K562 (cell line): ENCODE measurements at regions not wholly inside any gene's neighbourhood (a gene's known extent, or its start where the extent isn't known, plus 50 kb on each side); places are given as distances from the start of the nearest gene placed in this dataset.

Source experiments
- ATAC-seq: fragments of 200-7000 bp; cut with Tn5 transposase; 3 replicates; pipeline ENCODE4 v1.9.1; 2020; ENCODE audit warnings: moderate library complexity
- BruUV-seq: library from RNA; stranded (reverse); fragments of 400-500 nt; replicated peaks from 2 replicates; lab custom pipeline; 2021; lab: Mats Ljungman, UMichigan
- CTCF ChIA-PET: fragments of 300-600 bp; formaldehyde crosslinking; extraction: SDS; loops from one replicate; lab custom pipeline; 2021; ENCODE audit warnings: low intra/inter-chr PET ratio; lab: Yijun Ruan, JAX
- POLR2A ChIA-PET: fragments of 300-600, 350-650 bp; sonication (Branson Sonifier 250); formaldehyde crosslinking; extraction: SDS; loops from one replicate; lab custom pipeline; 2021; ENCODE audit warnings: antibody characterized with exemption, inconsistent platforms; lab: Yijun Ruan, JAX
- DNase-seq, 4 experiments: peaks; one replicate each; pipeline versions ENCODE4 v3.0.0 to v3.0.0-alpha.2; 2011 to 2018; ENCODE audit warnings: low spot score in 3 of 4, mixed read lengths in 3 of 4; ENCODE audit errors: extremely low read depth in 1 of 4
- FAIRE-seq: peaks from 2 replicates; lab custom pipeline; 2011; peaks lifted over from hg19 to GRCh38; lab: Jason Lieb, UNC
- H2AFZ ChIP-seq: 2 replicates; pipeline ENCODE4 v1.6.0; 2011; ENCODE audit warnings: low read depth, low read length, control low read depth, inconsistent platforms
- H3K27ac ChIP-seq: fragments of 200-600 bp; 3 replicates; pipeline ENCODE4 v1.8.0; 2011; ENCODE audit warnings: low read depth, mild to moderate bottlenecking, control low read depth, inconsistent platforms, low read length, moderate library complexity, mixed read lengths; ENCODE audit errors: extremely low read depth
- H3K27me3 ChIP-seq, 2 experiments: fragments of 300-600 bp in 1 of 2; 2 replicates in 1 of 2; 3 replicates in 1 of 2; pipeline versions ENCODE4 v1.6.0 to v1.8.0; 2011; ENCODE audit warnings: inconsistent platforms in 2 of 2, low read length in 2 of 2, mild to moderate bottlenecking in 1 of 2, mixed read lengths in 1 of 2, moderate library complexity in 1 of 2; ENCODE audit not compliant: control insufficient read depth in 2 of 2, insufficient read depth in 2 of 2
- H3K36me3 ChIP-seq: fragments of 300-600 bp; 3 replicates; pipeline ENCODE4 v1.8.0; 2011; ENCODE audit warnings: mild to moderate bottlenecking, low read length, inconsistent platforms; ENCODE audit not compliant: control insufficient read depth, insufficient read depth
- H3K4me1 ChIP-seq, 2 experiments: fragments of 200-600 bp in 1 of 2; replicated peaks in 1 of 2; 2 replicates in 1 of 2; 3 replicates in 1 of 2; pipeline versions ENCODE4 v1.5.1 to v1.8.0; 2011; ENCODE audit warnings: inconsistent platforms in 2 of 2, low read length in 2 of 2, mild to moderate bottlenecking in 1 of 2, mixed read lengths in 1 of 2, moderate library complexity in 1 of 2; ENCODE audit not compliant: control insufficient read depth in 2 of 2, insufficient read depth in 2 of 2
- H3K4me2 ChIP-seq: 2 replicates; pipeline ENCODE4 v1.6.1; 2011; ENCODE audit warnings: low read length, control low read depth, inconsistent platforms, mixed read lengths; ENCODE audit not compliant: insufficient read depth
- H3K4me3 ChIP-seq: fragments of 200-600 bp; sonication (generic), shearing (Covaris generic); 2 replicates; pipeline ENCODE4 v1.5.1; 2016; ENCODE audit warnings: control low read depth, inconsistent platforms
- H3K79me2 ChIP-seq: fragments of 200-600 bp; 3 replicates; pipeline ENCODE4 v1.8.0; 2011; ENCODE audit warnings: low read length, inconsistent platforms; ENCODE audit not compliant: control insufficient read depth, insufficient read depth
- H3K9ac ChIP-seq, 2 experiments: 2 replicates each; pipeline versions ENCODE4 v1.6.0 to v1.6.1; 2011; ENCODE audit warnings: low read depth in 2 of 2, low read length in 2 of 2, control low read depth in 1 of 2, inconsistent platforms in 1 of 2, mild to moderate bottlenecking in 1 of 2, mixed read lengths in 1 of 2; ENCODE audit not compliant: insufficient read depth in 1 of 2
- H3K9me1 ChIP-seq: one replicate; pipeline ENCODE4 v1.6.0; 2011; ENCODE audit warnings: inconsistent platforms, mild to moderate bottlenecking, low read length, moderate library complexity; ENCODE audit not compliant: control insufficient read depth, insufficient read depth
- H3K9me3 ChIP-seq: replicated peaks from 2 replicates; pipeline ENCODE4 v1.5.1; 2011; ENCODE audit warnings: low read depth, low read length, inconsistent platforms; ENCODE audit not compliant: control insufficient read depth, insufficient read depth
- H4K20me1 ChIP-seq: replicated peaks from 2 replicates; pipeline ENCODE4 v1.6.1; 2011; ENCODE audit warnings: low read length, inconsistent platforms, mixed read lengths; ENCODE audit not compliant: control insufficient read depth, insufficient read depth
- ATF6 ChIP-seq: sonication (generic); formaldehyde crosslinking; IDR thresholded peaks from 2 replicates; pipeline ENCODE4 v1.4.0; 2020; ENCODE audit warnings: mild to moderate bottlenecking, missing genetic modification reagents
- FIP1L1 ChIP-seq: fragments of 200-400 bp; formaldehyde crosslinking; IDR thresholded peaks from 2 replicates; pipeline ENCODE4 v1.6.1; 2018; ENCODE audit warnings: mild to moderate bottlenecking, low read depth, low read length; ENCODE audit not compliant: poor library complexity, severe bottlenecking
- HCFC1 ChIP-seq: IDR thresholded peaks from 2 replicates; pipeline ENCODE4 v1.6.1; 2012; ENCODE audit warnings: low read depth, low read length, improper control_type of control experiment
- HNRNPK ChIP-seq: fragments of 200-400 bp; formaldehyde crosslinking; IDR thresholded peaks from one replicate; pipeline ENCODE4 v1.6.1; 2018; ENCODE audit warnings: mild to moderate bottlenecking, low read depth, low read length; ENCODE audit not compliant: poor library complexity, severe bottlenecking
- LEF1 ChIP-seq: fragments of 450-650 bp; IDR thresholded peaks from 2 replicates; pipeline ENCODE4 v1.6.1; 2016; ENCODE audit warnings: mild to moderate bottlenecking
- MIER1 ChIP-seq: fragments of 450-650 bp; IDR thresholded peaks from 2 replicates; pipeline ENCODE4 v1.6.1; 2016; ENCODE audit warnings: antibody characterized with exemption, mild to moderate bottlenecking, low read depth
- PHTF2 ChIP-seq: fragments of 250-450 bp; sonication (Bioruptor Pico); IDR thresholded peaks from 2 replicates; pipeline ENCODE4 v1.5.0; 2021; ENCODE audit warnings: mild to moderate bottlenecking
- RBM15 ChIP-seq: fragments of 200-400 bp; formaldehyde crosslinking; IDR thresholded peaks from 2 replicates; pipeline ENCODE4 v1.6.1; 2018; ENCODE audit warnings: mild to moderate bottlenecking, low read length, moderate library complexity; ENCODE audit not compliant: insufficient read depth
- SAFB ChIP-seq: fragments of 200-400 bp; formaldehyde crosslinking; IDR thresholded peaks from 2 replicates; pipeline ENCODE4 v1.6.1; 2017; ENCODE audit warnings: low read depth, low read length, borderline replicate concordance
- SREBF2 ChIP-seq: sonication (generic); formaldehyde crosslinking; IDR thresholded peaks from 2 replicates; pipeline ENCODE4 v1.4.0; 2020; ENCODE audit warnings: mild to moderate bottlenecking, missing genetic modification reagents
- SRF ChIP-seq, 2 experiments: fragments of 250-450, 450-650 bp in 1 of 2; sonication (Bioruptor Pico) in 1 of 2; sonication (generic) in 1 of 2; formaldehyde crosslinking; IDR thresholded peaks; 2 replicates each; pipeline versions ENCODE4 v1.5.0 to v1.5.1; 2020 to 2022; ENCODE audit warnings: mild to moderate bottlenecking in 1 of 2, missing genetic modification reagents in 1 of 2
- ZFP36 ChIP-seq: fragments of 150-350 bp; IDR thresholded peaks from 2 replicates; pipeline ENCODE4 v1.6.1; 2018; ENCODE audit warnings: low read length, low read depth; ENCODE audit not compliant: partially characterized antibody
- ZFX ChIP-seq: sonication (generic); formaldehyde crosslinking; IDR thresholded peaks from 2 replicates; pipeline ENCODE4 v1.8.0; 2022; ENCODE audit warnings: mild to moderate bottlenecking, missing genetic modification reagents, moderate library complexity
- ZNF316 ChIP-seq: fragments of 450-650 bp; IDR thresholded peaks from 2 replicates; pipeline ENCODE4 v1.6.1; 2016
- WGBS: fragments of 100-300 bp; shearing (Covaris generic); methylation state at CpG from one replicate; pipeline ENCODE4 v1.1.6; 2016; ENCODE audit warnings: low coverage, mixed read lengths; ENCODE audit not compliant: insufficient coverage; ENCODE audit errors: missing lambda C conversion rate; 5-methylcytosine and 5-hydroxymethylcytosine counted together
- in situ Hi-C: fragments of 300-500 bp; cut with MboI; formaldehyde crosslinking; loops from 4 replicates; pipeline ENCODE4 v1.15.0; 2018; ENCODE audit warnings: inconsistent platforms, mixed read lengths
- intact Hi-C: fragments of 100-400 bp; cut with micrococcal nuclease; formaldehyde crosslinking; loops from 2 replicates; pipeline ENCODE4 v1.14.2; 2022

GRCh38 chr7:3102159-3102558 lies 58.5 kb upstream of the CARD11 start:
- in situ Hi-C loops, result no loop called here
- CTCF ChIA-PET, result no interaction called here
- no peaks in the 10 kb centered on the region for H3K4me1 ChIP-seq

More at GRCh38 chr7:3102159-3102558, 58.5 kb upstream of the CARD11 start:
- Histone ChIP-seq H3K79me2 (no peaks in the 10 kb centered on the region), H4K20me1 (no peaks in the 10 kb centered on the region), H3K9me3 (no peaks in the 10 kb centered on the region), H3K27me3 (peaks cover 15 to 53% of the 10 kb centered on the region in 2 experiments; a peak in 4 of 5 replicates), H3K4me2 (no peak overlapping the region), H3K36me3 (no peaks in the 10 kb centered on the region), H2AFZ (no peak overlapping the region), H3K9ac (no peak overlapping the region), H3K9me1 (no peaks in the 10 kb centered on the region), H3K4me3 (no peak overlapping the region), H3K27ac (no peak overlapping the region)
- TF ChIP-seq SAFB, result no peak
- TF ChIP-seq HNRNPK, result no peak
- TF ChIP-seq ZFX, result no peak
- no peak for TF ChIP-seq ATF6 (CRISPR knock-in tag)
- TF ChIP-seq MIER1, result no peak
- TF ChIP-seq PHTF2 (CRISPR knock-in tag), result no peak
- no peak for TF ChIP-seq LEF1
- no peak for TF ChIP-seq ZNF316
- no peak for TF ChIP-seq SREBF2 (CRISPR knock-in tag)
- no peak for TF ChIP-seq SRF (CRISPR knock-in tag; IDR thresholded peaks at IDR 0.05)
- no peak for TF ChIP-seq RBM15
- no peak for TF ChIP-seq ZFP36
- TF ChIP-seq FIP1L1, result no peak
- TF ChIP-seq HCFC1, result no peak
- no TSS peak for BruUV-seq
- FAIRE-seq (no peak), DNase-seq (no peak), ATAC-seq (no peak)
- POLR2A ChIA-PET, result interaction anchor here (1.2 kb wide), 1 partner anchor 26 kb away, joined by 4 read pairs; no protein-coding TSS in a partner anchor
- WGBS, result 6% methylated on average over 2 of the region's 2 CpGs
- intact Hi-C loops, result no loop called here
